RKO (cell line): ENCODE measurements at regions not wholly inside any gene's neighbourhood (a gene's known extent, or its start where the extent isn't known, plus 50 kb on each side); places are given as distances from the start of the nearest gene placed in this dataset.

Experiments
- DNase-seq: peaks from one replicate; pipeline ENCODE4 v3.0.0-alpha.2; 2016; ENCODE audit warnings: low spot score

DNA sequence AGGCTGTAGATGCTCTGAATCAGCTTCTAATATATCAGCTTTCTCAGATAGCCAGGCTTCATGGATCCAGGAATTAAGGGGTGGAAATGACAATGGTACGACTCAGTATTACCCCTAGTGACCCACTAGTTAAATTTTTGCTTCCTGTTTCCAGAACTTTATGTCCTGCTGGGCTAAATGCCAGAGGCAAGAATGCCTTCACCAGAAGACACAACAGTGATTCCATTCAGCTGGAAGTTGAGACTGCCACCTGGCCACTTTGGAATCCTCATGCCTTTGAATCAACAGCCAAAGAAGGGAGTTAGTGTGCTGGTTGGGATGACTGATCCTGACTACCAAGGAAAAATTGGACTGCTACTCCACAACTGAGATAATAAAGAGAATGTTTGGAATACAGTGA, 239.1 kb downstream of the ASXL3 start:
- no peak for DNase-seq

DNA sequence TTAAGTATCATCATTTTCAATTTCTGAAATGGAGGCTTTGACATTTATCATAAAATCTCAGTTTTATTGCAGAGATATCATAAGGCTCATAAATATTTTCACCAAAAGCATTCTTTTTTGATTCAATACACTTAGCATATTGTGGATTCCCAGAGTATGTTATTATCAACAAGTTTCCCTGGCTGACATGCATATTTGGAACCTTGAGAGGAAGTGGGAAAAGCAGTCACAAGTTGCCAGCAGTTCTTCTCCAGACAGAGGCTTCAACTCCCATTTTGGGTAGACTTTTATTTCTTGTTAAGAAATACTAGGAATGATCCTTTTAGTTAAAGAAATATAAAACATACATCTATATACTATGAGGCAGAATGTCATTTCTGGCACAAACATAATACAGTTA, 236.5 kb downstream of the ASXL3 start:
- no peak for DNase-seq

DNA sequence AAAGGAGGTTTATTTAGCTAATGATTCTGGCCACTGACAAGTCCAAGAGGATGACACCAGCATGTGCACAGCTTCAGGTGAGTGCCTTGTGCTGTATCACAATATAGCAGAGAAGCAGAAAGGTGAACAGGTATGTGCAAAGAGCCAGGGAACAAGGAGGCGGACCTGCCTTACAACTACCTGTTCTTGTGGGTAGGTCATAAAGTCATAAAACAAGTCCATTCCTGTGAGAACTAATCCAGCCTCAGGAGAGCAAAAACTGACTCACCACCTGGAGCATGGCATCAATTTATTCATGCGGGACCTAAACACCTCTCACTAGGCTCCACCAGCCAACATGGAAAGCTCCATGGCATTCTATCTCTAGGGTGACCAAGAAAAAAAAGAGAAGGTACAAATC, 234.2 kb downstream of the ASXL3 start:
- DNase-seq, result no peak

DNA sequence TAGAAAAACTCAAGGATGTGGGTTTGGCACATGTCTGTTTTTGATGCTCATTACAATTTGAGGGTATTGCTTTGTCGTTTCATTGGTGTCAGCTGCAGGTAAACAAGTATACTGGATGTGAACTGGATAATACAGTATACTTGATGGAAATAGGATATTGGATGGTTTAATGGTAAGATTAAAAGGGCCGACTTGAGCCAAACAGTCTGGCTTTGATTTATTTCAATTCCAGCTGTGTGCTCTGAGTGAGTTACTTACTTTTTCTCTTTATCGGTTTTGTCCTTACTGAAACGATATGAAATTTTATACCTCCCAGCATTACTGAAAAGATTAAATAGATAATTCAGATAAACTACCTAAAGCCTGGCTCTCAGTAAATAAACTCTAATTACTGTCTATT, 227.6 kb downstream of the ASXL3 start:
- no peak for DNase-seq

DNA sequence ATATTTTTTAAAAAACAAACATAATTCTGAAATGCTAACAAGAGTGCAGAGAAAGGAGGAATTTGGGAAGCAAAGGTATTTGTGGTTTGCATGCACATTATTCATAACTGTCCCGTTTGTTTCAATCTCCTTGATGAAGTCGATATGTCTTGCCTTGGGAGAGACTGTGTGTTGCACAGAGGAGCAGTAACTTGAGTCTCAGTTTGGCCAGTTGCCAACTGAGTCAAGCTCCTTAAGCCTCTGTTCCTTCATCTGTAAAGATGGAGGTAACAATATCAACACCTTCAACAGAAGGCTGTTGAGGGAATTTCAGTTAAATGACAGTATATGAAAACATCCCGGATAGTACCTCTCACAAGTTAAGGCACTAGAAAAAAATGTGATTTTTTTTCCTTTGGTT, 226.2 kb downstream of the ASXL3 start:
- peak; percentile 29 for DNase-seq

DNA sequence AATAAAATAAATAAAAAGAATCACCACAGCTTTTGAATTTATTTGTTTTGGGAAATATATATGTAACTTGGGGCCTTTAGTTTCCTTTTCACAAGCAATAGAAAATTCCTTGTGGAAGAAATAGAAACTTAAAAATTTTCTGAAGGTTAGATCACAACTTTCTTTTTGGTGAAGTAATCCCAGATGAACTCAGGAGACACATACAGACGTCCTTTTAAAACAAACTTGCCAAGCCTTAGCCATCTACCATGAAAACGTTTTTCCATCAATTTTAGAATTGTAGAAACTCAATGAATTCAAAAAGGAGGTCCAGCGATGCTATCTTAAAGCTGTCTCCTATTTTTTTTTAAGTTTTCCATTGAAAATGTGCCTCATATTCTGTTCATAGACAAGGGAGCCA, 225.6 kb downstream of the ASXL3 start:
- DNase-seq, result no peak

DNA sequence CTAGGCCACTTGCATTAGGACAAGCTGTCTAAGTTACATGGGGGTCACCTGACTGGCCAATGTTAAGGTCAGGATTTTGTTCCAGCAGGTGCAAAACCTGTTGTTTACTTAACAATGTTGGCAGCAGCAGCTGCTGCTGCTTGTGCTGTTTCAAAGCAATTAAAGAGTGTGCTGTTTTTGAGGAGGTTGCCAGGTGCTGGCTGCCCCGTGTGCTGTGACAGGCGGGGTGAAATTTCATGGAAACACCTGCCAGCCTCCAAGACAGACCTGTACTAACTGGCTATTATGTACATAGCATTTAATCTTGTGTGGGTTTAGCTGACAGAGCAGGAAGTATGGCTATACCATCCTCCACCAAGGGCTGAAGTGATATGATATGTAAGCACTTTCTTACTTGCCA, 224.9 kb downstream of the ASXL3 start:
- DNase-seq, result no peak
